HG03066 (cell line): ENCODE measurements at regions not wholly inside any gene's neighbourhood (a gene's known extent, or its start where the extent isn't known, plus 50 kb on each side); places are given as distances from the start of the nearest gene placed in this dataset.

Experiments used
- ATAC-seq: cut with Tn5 transposase; IDR thresholded peaks from one replicate; pipeline ENCODE4 v1.9.1; 2021; ENCODE audit warnings: low read depth; ENCODE audit not compliant: unreplicated experiment

DNA sequence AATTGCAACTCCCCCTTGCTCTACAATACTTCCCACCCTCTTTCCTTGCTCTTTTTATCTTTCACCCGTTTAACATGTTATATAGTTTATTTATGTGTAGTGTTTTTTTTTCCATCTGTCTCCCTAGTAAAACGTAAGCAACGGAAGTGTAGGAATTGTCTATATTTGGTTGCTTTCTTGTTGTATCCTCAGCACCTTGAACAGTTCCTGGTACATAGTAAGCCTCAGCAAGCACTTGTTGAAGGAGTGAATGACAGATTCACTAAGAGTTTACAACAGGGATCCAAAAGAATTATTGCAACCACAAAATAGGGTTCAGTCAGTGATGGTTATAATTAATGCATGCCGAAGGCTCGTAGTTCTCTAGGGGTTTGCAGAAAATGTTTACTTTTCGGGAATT lies 242.7 kb downstream of the SAMD5 start:
- no peak for ATAC-seq

- ATAC-seq, result no peak
These were observed 244.4 kb downstream of the SAMD5 start for GRCh38 chr6:147752689-147753403.

GRCh38 chr6:147755999-147756398 lies 247.5 kb downstream of the SAMD5 start:
- no peak for ATAC-seq

- no peak for ATAC-seq
These were observed 248.4 kb downstream of the SAMD5 start for GRCh38 chr6:147756891-147757290.

GRCh38 chr6:147757291-147757690 lies 248.8 kb downstream of the SAMD5 start:
- ATAC-seq, result no peak

DNA sequence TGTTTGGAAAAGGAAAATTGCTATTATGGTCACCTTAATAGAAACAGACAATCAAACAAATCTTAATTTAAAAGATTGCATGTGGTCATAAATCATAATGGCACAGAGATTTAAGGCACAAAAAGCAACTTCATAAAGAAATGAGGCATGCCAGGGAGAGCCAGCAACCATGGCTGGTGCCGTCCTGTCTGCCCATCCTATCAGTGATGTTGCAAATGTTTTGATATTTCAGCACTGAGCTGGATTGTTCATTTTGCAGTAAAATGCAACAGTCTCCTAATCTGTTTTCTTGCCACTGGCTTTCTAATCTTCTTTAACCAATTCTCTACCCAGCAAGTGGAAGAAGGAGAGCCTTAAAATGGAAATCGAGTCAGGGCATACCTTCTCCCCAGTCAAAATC lies 249.8 kb downstream of the SAMD5 start:
- no peak for ATAC-seq

DNA sequence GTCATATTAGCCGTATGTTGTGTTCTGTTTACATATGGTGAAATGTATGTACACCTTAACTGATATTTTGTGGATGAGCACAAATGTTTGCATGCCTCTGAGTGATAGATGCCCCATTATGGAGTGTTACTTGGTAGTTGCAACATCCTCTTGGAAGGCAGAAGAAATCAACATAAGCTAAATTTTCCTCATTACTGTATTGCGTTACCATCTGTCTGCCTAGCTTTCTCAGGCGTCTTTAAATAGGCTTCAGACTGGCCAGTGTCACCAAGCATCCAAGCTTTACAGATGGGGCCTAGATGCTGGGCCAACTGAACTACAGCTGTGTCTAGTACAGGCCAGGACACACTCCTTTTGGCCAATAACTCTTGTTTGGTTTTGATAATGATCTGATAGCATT lies 250.6 kb downstream of the SAMD5 start:
- no peak for ATAC-seq

- no peak for ATAC-seq
These were observed 251.0 kb downstream of the SAMD5 start for GRCh38 chr6:147759536-147759935.

GRCh38 chr6:147765541-147765940 lies 257.1 kb downstream of the SAMD5 start:
- ATAC-seq, result no peak

DNA sequence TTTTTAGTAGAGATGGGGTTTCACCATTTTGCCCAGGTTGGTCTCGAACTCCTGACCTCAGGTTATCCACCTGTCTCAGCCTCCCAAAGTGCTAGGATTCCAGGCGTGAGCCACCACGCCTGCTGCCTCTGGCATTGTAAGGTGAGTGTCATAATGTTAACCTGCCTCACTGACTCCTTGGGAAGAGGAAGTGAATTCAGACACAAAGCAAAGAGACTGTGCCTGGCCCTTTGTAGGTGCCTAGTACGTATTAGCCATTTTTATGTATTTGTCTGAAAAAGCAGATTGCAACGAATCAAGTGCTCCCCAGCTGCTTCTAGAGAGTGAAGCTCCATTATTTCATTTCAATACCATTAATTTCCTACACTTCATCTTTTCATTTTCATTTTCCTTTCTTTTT lies 260.5 kb downstream of the SAMD5 start:
- ATAC-seq, result no peak

DNA sequence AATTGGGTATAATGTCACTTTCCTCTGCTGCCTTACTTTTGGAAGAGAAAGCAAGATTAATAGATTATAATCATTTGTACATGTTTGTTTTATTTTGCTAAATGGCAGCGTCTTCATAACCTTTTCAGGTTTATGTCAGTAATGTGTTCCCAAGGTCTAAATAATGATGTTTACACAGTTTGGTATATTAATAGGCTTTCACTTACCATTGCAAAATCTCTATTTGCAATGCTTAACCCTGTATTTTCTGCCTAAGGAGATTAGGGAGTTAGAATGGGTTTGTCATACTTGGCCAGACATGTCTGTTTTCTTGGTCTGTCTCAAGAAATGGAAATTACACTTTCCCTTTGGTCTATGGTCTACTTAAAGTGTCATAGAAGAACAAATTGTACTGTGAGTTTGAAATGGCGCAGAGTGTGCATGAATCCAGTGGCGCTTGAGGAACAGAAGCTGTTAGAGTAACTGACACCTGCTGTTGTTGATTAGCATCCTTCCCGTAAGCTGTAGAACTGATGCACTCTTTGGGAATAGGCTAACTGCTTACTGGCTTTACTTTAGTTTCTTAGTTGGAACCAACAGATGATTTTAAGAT lies 261.1 kb downstream of the SAMD5 start:
- ATAC-seq, result no peak

DNA sequence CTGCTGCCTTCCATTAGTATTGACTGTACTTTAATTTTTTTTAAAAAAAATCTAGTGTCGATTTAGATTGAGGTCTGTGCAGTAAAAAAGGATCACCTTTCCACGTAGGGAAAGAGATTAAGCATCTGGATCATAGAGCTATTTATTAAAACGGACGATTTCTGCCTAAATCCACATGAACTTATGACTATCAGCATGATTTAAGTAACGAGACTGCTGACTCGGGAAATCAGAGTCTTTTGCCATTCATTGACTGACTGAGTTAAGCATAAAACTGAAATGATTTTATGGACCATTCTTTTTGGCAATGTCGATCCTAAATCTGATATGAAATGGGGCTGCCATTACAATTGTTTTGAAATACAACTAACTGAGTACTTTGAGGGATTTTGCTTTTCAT lies 261.7 kb downstream of the SAMD5 start:
- ATAC-seq, result no peak

DNA sequence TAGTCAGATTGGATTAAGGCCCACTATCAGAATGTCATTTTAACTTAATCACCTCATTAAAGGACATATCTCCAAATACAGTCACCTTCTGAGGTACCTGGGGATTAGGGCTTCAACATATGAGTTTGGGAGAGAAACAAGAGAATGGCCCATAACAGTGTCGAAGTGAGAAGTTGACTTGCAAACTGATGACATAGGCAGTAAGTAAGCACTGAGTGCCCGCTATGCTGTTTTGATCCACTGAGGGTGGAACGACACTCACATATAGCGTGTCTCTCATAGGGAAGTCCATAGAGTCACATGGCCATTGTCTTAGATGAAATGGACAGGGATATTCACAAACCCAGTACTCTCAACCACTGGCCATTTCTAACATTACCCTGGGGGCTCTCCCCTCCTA lies 264.2 kb downstream of the SAMD5 start:
- no peak for ATAC-seq

- no peak for ATAC-seq
These were observed 266.4 kb downstream of the SAMD5 start for GRCh38 chr6:147774856-147775255.

GRCh38 chr6:147776631-147777213 lies 268.2 kb downstream of the SAMD5 start:
- no peak for ATAC-seq

GRCh38 chr6:147779624-147780023 lies 271.1 kb downstream of the SAMD5 start:
- no peak for ATAC-seq

DNA sequence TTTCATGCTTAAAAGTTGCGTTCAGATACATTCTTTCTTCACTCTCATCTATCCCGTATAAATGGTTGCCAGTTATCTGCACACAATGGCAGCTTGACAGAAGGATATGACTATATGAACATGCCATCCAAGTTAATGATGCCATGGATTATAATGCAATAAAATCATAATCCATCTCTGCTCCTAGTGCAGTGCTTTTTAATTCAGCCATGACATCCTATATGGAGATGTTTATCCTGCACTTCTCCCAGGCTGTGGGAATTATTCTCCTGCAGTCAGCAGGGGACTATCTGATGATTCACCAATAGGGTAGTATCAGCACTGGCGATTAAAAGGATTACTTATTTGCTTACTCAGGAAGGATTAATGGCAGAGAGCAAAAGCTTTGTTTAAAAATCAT lies 273.8 kb downstream of the SAMD5 start:
- no peak for ATAC-seq

DNA sequence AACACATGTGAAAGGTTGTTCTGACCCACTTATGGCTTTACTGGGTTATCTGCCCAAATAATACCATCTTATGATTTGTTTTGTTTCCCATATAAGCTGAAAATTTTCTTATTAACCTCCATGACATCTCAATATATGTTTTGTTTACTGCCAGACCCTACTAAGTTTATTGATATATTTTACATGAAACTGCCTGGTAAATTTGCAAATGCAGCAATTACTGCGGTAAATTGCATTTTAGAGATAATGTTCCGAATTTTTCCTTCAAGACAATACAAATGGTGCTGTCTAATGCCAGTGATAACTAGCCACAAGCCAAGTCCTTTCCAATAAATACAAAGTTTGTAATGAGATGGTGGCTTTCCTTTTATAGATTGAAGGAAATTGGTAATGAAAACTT lies 275.9 kb downstream of the SAMD5 start:
- ATAC-seq, result no peak

GRCh38 chr6:147787417-147787816 lies 278.9 kb downstream of the SAMD5 start:
- no peak for ATAC-seq

DNA sequence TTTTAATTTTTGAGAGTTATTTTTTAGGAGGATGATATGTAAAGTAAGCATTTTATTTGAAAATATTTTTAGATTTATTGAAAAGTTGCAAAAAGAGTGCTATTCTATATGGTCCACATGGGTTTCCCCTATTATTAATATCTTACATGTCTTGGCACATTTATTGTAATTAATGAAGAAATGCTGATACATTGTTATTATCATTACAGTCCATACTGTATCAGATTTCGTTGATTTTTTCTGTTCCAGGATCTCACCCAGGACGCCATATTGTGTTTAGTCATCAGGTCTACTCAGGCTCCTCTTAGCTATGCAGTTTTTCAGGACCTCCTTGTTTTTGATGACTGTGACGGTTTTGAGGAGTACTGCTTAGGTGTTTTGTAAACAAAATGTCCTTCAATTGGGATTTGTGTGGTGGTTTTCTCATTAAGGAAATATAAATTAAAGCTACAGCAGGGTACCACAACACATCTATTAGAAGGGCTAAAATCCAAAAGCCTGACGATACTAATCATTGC lies 281.0 kb downstream of the SAMD5 start:
- no peak for ATAC-seq

DNA sequence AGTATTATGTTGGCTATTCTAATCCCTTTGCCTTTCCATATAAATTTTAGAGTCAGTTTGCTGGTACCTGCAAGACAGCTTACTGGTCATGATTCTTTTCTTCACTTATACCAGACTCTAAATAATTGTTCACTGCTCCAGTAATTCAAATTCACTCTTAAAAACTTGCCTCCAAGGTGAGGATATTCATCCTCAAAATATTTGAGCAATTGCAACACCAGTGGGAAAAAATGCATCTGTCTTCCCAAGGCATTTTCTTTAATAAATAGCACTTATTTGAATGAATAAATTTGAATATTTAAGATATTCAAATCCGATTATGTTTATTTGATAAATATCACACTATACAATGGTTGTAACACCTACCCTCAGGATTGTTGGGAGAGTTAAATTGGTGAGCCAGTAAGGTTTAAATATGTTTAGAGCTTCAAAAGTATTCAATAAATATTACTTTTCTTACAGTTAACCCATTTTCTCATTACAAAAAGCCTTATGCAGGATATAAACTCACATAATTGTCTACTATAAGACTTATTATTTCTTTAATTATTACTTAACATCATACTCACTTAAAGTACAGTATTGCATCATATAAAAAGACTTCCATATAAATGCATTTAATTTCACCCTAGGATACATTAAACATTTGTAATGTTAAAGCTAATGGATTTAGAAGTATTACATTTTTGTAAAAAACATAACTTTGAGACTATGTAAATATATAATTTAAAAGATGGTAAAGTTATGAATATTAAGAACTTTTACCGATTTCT lies 285.6 kb downstream of the SAMD5 start:
- ATAC-seq, result no peak
